PC-3 (cell line): ENCODE measurements at regions not wholly inside any gene's neighbourhood (a gene's known extent, or its start where the extent isn't known, plus 50 kb on each side); places are given as distances from the start of the nearest gene placed in this dataset.

ENCODE experiments used
- ATAC-seq: fragments of 200-7000 bp; cut with Tn5 transposase; 2 replicates; pipeline ENCODE4 v1.9.1; 2020; ENCODE audit warnings: mild to moderate bottlenecking, moderate library complexity
- BruUV-seq: library from RNA; stranded (reverse); fragments of 400-500 nt; replicated peaks from 2 replicates; lab custom pipeline; 2021; lab: Mats Ljungman, UMichigan
- CTCF ChIA-PET: fragments of 300-600 bp; sonication (Branson Sonifier 250); formaldehyde crosslinking; loops from one replicate; lab custom pipeline; 2022; ENCODE audit warnings: antibody characterized with exemption; lab: Charles Lee
- POLR2A ChIA-PET: fragments of 300-600 bp; sonication (Branson Sonifier 250); formaldehyde crosslinking; loops from one replicate; lab custom pipeline; 2022; ENCODE audit warnings: antibody characterized with exemption; ENCODE audit not compliant: unreplicated experiment; lab: Charles Lee
- DNase-seq: peaks from one replicate; pipeline ENCODE4 v3.0.0-alpha.2; 2015
- H2AFZ ChIP-seq: fragments of 300-600 bp; sonication (generic); 2 replicates; pipeline ENCODE4 v1.6.0; 2016; ENCODE audit warnings: antibody characterized with exemption, low read length
- H3F3A ChIP-seq: fragments of 300-600 bp; sonication (generic); one replicate; pipeline ENCODE4 v1.6.0; 2017; ENCODE audit warnings: antibody characterized with exemption, low read length, control low read depth, mild to moderate bottlenecking; ENCODE audit not compliant: unreplicated experiment
- H3K27ac ChIP-seq: fragments of 300-600 bp; sonication (generic); 2 replicates; pipeline ENCODE4 v1.5.1; 2016; ENCODE audit warnings: mild to moderate bottlenecking, low read length
- H3K27me3 ChIP-seq: fragments of 300-600 bp; sonication (generic); 2 replicates; pipeline ENCODE4 v1.6.1; 2016; ENCODE audit warnings: low read length, mixed read lengths
- H3K36me3 ChIP-seq: fragments of 300-600 bp; sonication (generic); 2 replicates; pipeline ENCODE4 v1.6.1; 2016; ENCODE audit warnings: low read depth, mixed run types, low read length, mixed read lengths
- H3K4me1 ChIP-seq: fragments of 300-600 bp; sonication (generic); 2 replicates; pipeline ENCODE4 v1.5.1; 2016; ENCODE audit warnings: low read length; ENCODE audit not compliant: insufficient read depth
- H3K4me2 ChIP-seq: fragments of 300-600 bp; sonication (generic); 2 replicates; pipeline ENCODE4 v1.6.0; 2016; ENCODE audit warnings: low read length
- H3K4me3 ChIP-seq: fragments of 300-600 bp; sonication (generic); 2 replicates; pipeline ENCODE4 v1.5.1; 2016; ENCODE audit warnings: mild to moderate bottlenecking, low read length, mixed read lengths
- H3K79me2 ChIP-seq: fragments of 300-600 bp; sonication (generic); 2 replicates; pipeline ENCODE4 v1.6.1; 2017; ENCODE audit warnings: low read length, mixed read lengths
- H3K9ac ChIP-seq: fragments of 300-600 bp; sonication (generic); 2 replicates; pipeline ENCODE4 v1.6.0; 2016; ENCODE audit warnings: mild to moderate bottlenecking, low read length
- H3K9me2 ChIP-seq: fragments of 300-600 bp; sonication (generic); replicated peaks from 2 replicates; pipeline ENCODE4 v1.6.1; 2016; ENCODE audit warnings: mixed run types, low read length, mixed read lengths
- H3K9me3 ChIP-seq: fragments of 300-600 bp; sonication (generic); 2 replicates; pipeline ENCODE4 v1.6.1; 2016; ENCODE audit warnings: low read length, mixed read lengths
- H4K20me1 ChIP-seq: fragments of 300-600 bp; sonication (generic); 2 replicates; pipeline ENCODE4 v1.6.1; 2016; ENCODE audit warnings: low read length, mixed read lengths
- EZH2 ChIP-seq: fragments of 300-600 bp; sonication (generic); IDR thresholded peaks from one replicate; pipeline ENCODE4 v1.6.1; 2017; ENCODE audit warnings: antibody characterized with exemption, mild to moderate bottlenecking, low read length; ENCODE audit not compliant: unreplicated experiment
- EZH2phosphoT487 ChIP-seq: fragments of 300-600 bp; sonication (generic); IDR thresholded peaks from 2 replicates; pipeline ENCODE4 v1.6.1; 2018; ENCODE audit warnings: mild to moderate bottlenecking, antibody characterized with exemption, low read length, borderline replicate concordance
- intact Hi-C: fragments of 100-400 bp; cut with micrococcal nuclease; formaldehyde crosslinking; loops from 2 replicates; pipeline ENCODE4 v1.9.0; 2023
- TF ChIP-seq, protein P1 (sequence below): fragments of 300-600 bp; sonication (generic); conservative IDR thresholded peaks from 2 replicates; pipeline ENCODE4 v1.5.1; 2017; ENCODE audit warnings: antibody characterized with exemption, low read depth, mild to moderate bottlenecking, low read length

DNA sequence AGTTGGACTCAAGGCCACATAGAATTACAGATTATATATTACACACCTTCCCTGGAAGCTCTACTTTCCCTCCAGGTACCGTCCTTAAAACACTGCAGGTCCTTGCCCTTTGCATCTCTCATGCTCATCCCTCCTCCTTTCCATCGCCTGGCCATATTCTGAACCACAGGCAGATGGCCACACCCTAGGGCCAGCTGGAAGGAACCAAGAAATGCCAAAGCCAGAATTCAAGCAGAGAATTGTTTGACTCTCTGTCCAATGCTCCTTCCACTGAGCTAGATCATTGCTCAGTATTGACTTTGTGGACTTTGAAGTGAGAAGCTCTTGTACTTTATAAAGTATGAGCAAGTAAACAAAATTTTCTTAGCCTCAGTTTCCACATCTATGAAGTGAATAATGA is 170.3 kb upstream of the SLC24A5 start:
- Histone ChIP-seq H3K36me3 (no peaks in the 10 kb centered on the region), H3F3A (no peaks in the 10 kb centered on the region), H3K9me2 (no peaks in the 10 kb centered on the region), H3K4me3 (no peak overlapping the region), H3K79me2 (no peaks in the 10 kb centered on the region), H3K27me3 (no peaks in the 10 kb centered on the region), H3K9me3 (no peaks in the 10 kb centered on the region), H2AFZ (no peak overlapping the region), H3K4me2 (no peak overlapping the region), H3K9ac (no peak overlapping the region), H3K4me1 (no peaks in the 10 kb centered on the region), H3K27ac (no peak overlapping the region), H4K20me1 (no peaks in the 10 kb centered on the region)
- ATAC-seq (no peak), DNase-seq (no peak)
- CTCF ChIA-PET, result no interaction called here
- POLR2A ChIA-PET, result no interaction called here
- no TSS peak for BruUV-seq
- intact Hi-C loops, result no loop called here
- TF ChIP-seq EZH2, result no peak
- TF ChIP-seq, protein P1, sequence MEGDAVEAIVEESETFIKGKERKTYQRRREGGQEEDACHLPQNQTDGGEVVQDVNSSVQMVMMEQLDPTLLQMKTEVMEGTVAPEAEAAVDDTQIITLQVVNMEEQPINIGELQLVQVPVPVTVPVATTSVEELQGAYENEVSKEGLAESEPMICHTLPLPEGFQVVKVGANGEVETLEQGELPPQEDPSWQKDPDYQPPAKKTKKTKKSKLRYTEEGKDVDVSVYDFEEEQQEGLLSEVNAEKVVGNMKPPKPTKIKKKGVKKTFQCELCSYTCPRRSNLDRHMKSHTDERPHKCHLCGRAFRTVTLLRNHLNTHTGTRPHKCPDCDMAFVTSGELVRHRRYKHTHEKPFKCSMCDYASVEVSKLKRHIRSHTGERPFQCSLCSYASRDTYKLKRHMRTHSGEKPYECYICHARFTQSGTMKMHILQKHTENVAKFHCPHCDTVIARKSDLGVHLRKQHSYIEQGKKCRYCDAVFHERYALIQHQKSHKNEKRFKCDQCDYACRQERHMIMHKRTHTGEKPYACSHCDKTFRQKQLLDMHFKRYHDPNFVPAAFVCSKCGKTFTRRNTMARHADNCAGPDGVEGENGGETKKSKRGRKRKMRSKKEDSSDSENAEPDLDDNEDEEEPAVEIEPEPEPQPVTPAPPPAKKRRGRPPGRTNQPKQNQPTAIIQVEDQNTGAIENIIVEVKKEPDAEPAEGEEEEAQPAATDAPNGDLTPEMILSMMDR, result no peak

DNA sequence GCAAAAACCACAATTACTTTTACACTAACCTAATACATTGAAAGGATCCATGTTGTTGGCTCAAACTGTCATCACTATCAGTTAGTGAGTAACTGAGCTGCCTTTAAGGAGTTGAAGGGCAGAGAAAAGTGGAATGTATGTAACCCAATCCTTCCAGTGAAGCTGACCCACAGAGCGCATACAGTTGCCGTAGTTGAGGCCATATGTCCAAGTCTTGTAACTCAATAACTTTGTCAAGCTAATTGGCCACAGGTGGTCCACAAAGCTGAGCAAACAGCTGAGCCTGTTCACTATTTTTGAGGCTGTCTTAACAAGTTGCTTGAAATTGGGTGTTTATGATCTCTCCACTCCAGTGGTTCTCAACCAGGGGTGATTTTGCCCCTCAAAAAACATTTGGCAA is 169.0 kb upstream of the SLC24A5 start:
- no peaks in the 10 kb centered on the region for H3K9me3 ChIP-seq
- ATAC-seq, result no peak

DNA sequence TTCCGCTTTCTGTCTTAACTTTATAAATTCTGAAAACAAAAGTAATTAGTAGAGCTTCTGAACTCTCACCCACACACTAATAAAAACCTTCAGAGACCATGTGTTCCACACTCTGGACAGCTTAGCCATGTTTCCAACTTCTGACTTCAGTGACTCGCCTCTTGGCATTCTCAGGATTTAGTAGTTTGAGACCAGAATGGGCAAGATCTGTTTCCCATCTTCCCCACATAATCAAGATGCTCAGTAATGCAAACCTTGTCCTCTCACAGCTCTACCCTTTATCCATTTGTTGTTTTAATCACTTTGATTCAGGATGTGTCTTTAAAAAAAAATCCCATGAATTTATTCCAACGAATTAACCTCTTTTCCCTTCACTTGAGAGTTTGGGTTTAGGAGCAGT is 166.6 kb upstream of the SLC24A5 start:
- BruUV-seq, result no TSS peak
- H3K9me2 ChIP-seq, result no peaks in the 10 kb centered on the region
- no peak overlapping the region for H3K9ac ChIP-seq
- no peaks in the 10 kb centered on the region for H3K27me3 ChIP-seq
- TF ChIP-seq EZH2phosphoT487 (no peak), EZH2 (no peak)
- TF ChIP-seq, protein P1, result no peak
- H3K27ac ChIP-seq, result no peak overlapping the region
- DNase-seq (no peak), ATAC-seq (no peak)
- H3K4me3 ChIP-seq, result no peak overlapping the region
- no peak overlapping the region for H2AFZ ChIP-seq
- no peaks in the 10 kb centered on the region for H3F3A ChIP-seq
- H3K4me1 ChIP-seq, result 0 out of 2 replicates have a peak, but pooled peaks cover 3% of the 10 kb centered on the region
- H3K36me3 ChIP-seq, result no peaks in the 10 kb centered on the region
- CTCF ChIA-PET, result no interaction called here
- POLR2A ChIA-PET, result no interaction called here
- no peaks in the 10 kb centered on the region for H4K20me1 ChIP-seq
- H3K9me3 ChIP-seq, result no peaks in the 10 kb centered on the region
- H3K4me2 ChIP-seq, result no peak overlapping the region
- intact Hi-C loops, result no loop called here
- no peaks in the 10 kb centered on the region for H3K79me2 ChIP-seq

More for the DNA sequence above, 169.0 kb upstream of the SLC24A5 start:
- Histone ChIP-seq H3K4me3 (no peak overlapping the region), H2AFZ (no peak overlapping the region), H3K27ac (no peak overlapping the region), H3K9me2 (no peaks in the 10 kb centered on the region), H4K20me1 (no peaks in the 10 kb centered on the region), H3K27me3 (no peaks in the 10 kb centered on the region), H3K79me2 (no peaks in the 10 kb centered on the region), H3F3A (no peaks in the 10 kb centered on the region), H3K9ac (no peak overlapping the region), H3K4me2 (no peak overlapping the region), H3K36me3 (no peaks in the 10 kb centered on the region), H3K4me1 (no peaks in the 10 kb centered on the region)
- ChIA-PET CTCF (no interaction called here), POLR2A (no interaction called here)
- TF ChIP-seq, protein P1, result no peak
- TF ChIP-seq EZH2, result no peak
- no peak for TF ChIP-seq EZH2phosphoT487
- no TSS peak for BruUV-seq
- no peak for DNase-seq
- intact Hi-C loops, result no loop called here
